Nucleus accumbens (tissue), 56 donors: ENCODE measurements at regions not wholly inside any gene's neighbourhood (a gene's known extent, or its start where the extent isn't known, plus 50 kb on each side); places are given as distances from the start of the nearest gene placed in this dataset.

ENCODE experiments used
- DNase-seq, 56 donors: peaks; one replicate each; lab custom pipeline; 2025; lab: John Stamatoyannopoulos, UW

- no peak for DNase-seq
Observed at GRCh38 chr12:94789510-94790225, 139.3 kb upstream of the TMCC3 start.

GRCh38 chr12:94788298-94788697 lies 137.9 kb upstream of the TMCC3 start:
- DNase-seq, result no peak

GRCh38 chr12:94786906-94787305 lies 136.5 kb upstream of the TMCC3 start:
- no peak for DNase-seq

GRCh38 chr12:94783862-94784261 lies 133.5 kb upstream of the TMCC3 start:
- no peak for DNase-seq

GRCh38 chr12:94783343-94783742 lies 133.0 kb upstream of the TMCC3 start:
- no peak for DNase-seq

GRCh38 chr12:94781835-94782234 lies 131.5 kb upstream of the TMCC3 start:
- no peak for DNase-seq

- DNase-seq, result no peak
Observed at GRCh38 chr12:94779485-94779884, 129.1 kb upstream of the TMCC3 start.

- no peak for DNase-seq
Observed at GRCh38 chr12:94777936-94778335, 127.6 kb upstream of the TMCC3 start.

- DNase-seq, result no peak
Observed at GRCh38 chr12:94775710-94776109, 125.4 kb upstream of the TMCC3 start.

- DNase-seq, result no peak
Observed at GRCh38 chr12:94771741-94772140, 121.4 kb upstream of the TMCC3 start.

- no peak for DNase-seq
Observed at GRCh38 chr12:94771199-94771598, 120.8 kb upstream of the TMCC3 start.

- DNase-seq, result peak in 1 of 56 donors; percentile 9
Observed at GRCh38 chr12:94770791-94771190, 120.4 kb upstream of the TMCC3 start.

GRCh38 chr12:94769776-94770759 lies 119.7 kb upstream of the TMCC3 start:
- no peak for DNase-seq

GRCh38 chr12:94769047-94769420 lies 118.7 kb upstream of the TMCC3 start:
- DNase-seq, result no peak

- no peak for DNase-seq
Observed at GRCh38 chr12:94768398-94769046, 118.2 kb upstream of the TMCC3 start.

GRCh38 chr12:94767956-94768355 lies 117.6 kb upstream of the TMCC3 start:
- DNase-seq, result no peak

- DNase-seq, result no peak
Observed at GRCh38 chr12:94766397-94766796, 116.0 kb upstream of the TMCC3 start.

GRCh38 chr12:94763462-94763861 lies 113.1 kb upstream of the TMCC3 start:
- DNase-seq, result no peak

GRCh38 chr12:94762943-94763342 lies 112.6 kb upstream of the TMCC3 start:
- no peak for DNase-seq

- DNase-seq, result no peak
Observed at GRCh38 chr12:94762259-94762942, 112.0 kb upstream of the TMCC3 start.

GRCh38 chr12:94761559-94761958 lies 111.2 kb upstream of the TMCC3 start:
- DNase-seq, result peak in 3 of 56 donors; percentile 1 to 7 (median 3)
